ENCODE measurements at regions not wholly inside any gene's neighbourhood (a gene's known extent, or its start where the extent isn't known, plus 50 kb on each side); places are given as distances from the start of the nearest gene placed in this dataset.

DNA sequence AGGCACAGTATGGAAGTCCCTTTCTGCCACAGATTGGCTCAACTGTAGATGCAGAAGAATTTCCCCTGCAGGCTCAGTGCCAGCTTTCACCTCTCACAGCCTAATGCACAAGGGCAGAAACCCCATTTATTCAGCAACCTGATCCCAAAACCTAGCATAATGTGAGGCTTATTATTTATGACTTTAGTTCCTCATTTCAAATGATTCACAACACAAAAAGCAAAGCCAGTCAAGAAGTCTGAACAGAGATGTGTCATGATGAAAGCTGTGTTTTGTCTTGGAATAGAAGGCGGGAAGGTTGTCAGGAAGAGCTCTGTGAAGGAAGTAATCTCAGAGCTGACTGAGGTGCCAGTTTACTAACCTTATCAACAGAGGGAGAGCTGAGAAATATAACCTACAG lies 369.7 kb downstream of the LRRC70 start:
- TF ChIP-seq, protein P1, sequence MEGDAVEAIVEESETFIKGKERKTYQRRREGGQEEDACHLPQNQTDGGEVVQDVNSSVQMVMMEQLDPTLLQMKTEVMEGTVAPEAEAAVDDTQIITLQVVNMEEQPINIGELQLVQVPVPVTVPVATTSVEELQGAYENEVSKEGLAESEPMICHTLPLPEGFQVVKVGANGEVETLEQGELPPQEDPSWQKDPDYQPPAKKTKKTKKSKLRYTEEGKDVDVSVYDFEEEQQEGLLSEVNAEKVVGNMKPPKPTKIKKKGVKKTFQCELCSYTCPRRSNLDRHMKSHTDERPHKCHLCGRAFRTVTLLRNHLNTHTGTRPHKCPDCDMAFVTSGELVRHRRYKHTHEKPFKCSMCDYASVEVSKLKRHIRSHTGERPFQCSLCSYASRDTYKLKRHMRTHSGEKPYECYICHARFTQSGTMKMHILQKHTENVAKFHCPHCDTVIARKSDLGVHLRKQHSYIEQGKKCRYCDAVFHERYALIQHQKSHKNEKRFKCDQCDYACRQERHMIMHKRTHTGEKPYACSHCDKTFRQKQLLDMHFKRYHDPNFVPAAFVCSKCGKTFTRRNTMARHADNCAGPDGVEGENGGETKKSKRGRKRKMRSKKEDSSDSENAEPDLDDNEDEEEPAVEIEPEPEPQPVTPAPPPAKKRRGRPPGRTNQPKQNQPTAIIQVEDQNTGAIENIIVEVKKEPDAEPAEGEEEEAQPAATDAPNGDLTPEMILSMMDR (IDR thresholded peaks at IDR 0.05 in 4 of 5, conservative IDR thresholded peaks at IDR 0.05 in 1 of 5): no peak
- no peak for TF ChIP-seq POLR2A (IDR thresholded peaks at IDR 0.05)
